ENCODE measurements at regions not wholly inside any gene's neighbourhood (a gene's known extent, or its start where the extent isn't known, plus 50 kb on each side); places are given as distances from the start of the nearest gene placed in this dataset.

GRCh38 chr5:17761326-17761725, 127.1 kb downstream of the TAF11L14 start:
- DNase-seq (ENCODE audit: low spot score), result no peak

- no peak for DNase-seq (ENCODE audit: low spot score)
Observed at GRCh38 chr5:17763301-17763700, 129.0 kb downstream of the TAF11L14 start.

DNA sequence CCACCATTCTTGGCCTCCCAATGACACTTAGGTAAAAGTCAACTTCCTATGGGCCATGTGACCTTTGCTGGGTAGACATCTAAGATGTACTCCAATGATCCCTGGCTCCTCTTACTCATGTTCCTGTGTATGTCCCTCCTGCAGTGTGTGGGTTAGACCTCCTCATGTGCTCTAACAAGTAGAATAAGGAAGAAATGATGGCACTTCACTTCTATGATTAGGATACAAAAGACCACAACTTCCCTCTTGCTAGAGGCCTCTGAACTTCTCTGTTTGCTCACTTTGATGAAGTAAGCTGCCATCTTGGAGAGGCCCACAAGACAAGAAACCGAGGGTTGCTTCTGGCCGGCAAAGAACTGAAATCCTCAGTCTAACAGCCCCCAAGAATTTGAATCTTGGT, 131.8 kb downstream of the TAF11L14 start:
- no peak for DNase-seq (ENCODE audit: low spot score)

DNA sequence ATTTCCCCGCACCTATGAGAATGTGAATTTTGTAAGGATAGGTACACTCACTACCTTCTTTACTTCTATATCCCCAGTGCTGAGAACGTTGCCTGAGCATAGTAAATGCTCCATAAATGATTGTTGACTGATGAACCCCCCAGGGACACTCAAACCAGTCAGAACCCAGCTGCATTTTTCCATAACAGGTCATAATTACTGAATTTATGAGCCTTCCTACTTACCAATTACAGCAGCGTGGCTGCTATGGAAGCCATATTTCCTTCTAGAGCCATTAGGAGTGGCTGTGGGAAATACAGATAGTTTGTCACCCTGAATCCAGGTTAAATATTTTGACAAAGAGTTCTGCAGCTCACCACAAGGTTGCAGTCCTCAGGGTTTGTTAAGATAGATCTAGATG, 135.0 kb downstream of the TAF11L14 start:
- DNase-seq (ENCODE audit: low spot score), result no peak

DNA sequence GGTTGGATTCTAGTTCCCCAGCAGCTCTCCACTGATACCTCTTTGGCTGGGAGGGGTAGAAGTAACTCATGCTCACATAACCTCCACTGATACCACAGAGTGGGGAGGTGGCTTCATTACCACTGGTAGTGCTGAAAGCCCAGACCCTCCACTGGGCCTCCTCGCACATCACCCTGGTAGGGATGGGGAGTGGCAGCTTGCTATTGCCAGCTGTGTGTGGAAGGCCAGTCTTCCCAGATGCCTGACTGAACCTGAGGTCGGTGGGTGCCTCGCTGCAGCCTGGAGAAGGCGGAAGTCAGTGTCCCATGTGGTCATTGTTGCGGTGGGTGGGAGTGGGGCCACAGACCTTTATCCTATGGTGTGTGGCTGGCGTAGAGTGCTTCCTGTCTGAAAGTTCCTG, 138.0 kb downstream of the TAF11L14 start:
- no peak for DNase-seq (ENCODE audit: low spot score)

DNA sequence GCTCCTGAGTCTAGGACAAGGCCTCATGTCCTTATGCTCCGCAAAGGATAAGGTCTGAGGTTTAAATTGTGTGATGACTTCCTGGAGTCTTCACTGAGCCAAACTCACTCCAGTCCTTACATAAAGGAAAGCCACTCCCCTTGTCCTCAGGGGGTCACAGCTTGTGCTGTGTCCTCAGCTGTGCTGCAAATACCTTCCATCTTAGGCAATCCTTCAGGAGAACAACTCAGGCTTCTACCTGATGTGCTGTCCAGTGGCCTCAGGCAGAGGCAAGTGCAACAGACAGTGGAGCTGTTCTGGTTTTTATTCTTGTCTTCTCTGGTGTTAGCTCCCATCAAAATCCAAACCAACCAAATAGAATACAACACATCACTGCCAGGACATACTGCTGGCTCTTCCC, 151.5 kb downstream of the TAF11L14 start:
- no peak for DNase-seq (ENCODE audit: low spot score)

- no peak for DNase-seq (ENCODE audit: low spot score)
Observed at GRCh38 chr5:17788351-17788750, 154.1 kb downstream of the TAF11L14 start.

GRCh38 chr5:17794201-17794600, 159.9 kb downstream of the TAF11L14 start:
- no peak for DNase-seq (ENCODE audit: low spot score)

GRCh38 chr5:17794815-17795214, 160.6 kb downstream of the TAF11L14 start:
- no peak for DNase-seq (ENCODE audit: low spot score)

DNA sequence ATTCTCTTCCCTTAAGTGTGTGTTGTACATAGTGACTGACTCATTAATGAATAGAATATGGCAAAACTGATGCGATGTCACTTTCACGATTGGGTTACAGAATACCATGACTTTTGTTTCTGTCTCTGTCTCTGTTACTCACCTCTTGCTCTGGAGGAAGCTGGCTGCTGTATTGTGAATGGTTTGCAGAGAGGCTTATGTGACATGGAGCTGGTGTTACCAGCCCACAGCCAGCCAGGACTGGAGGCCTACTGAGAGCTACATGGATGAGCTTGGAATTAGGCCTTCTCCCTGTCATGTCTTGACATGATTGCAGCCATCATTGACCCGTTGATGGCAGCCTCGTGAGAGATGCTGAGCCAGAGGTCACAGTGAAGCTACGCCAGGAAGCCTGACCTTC, 161.9 kb downstream of the TAF11L14 start:
- DNase-seq (ENCODE audit: low spot score), result no peak

DNA sequence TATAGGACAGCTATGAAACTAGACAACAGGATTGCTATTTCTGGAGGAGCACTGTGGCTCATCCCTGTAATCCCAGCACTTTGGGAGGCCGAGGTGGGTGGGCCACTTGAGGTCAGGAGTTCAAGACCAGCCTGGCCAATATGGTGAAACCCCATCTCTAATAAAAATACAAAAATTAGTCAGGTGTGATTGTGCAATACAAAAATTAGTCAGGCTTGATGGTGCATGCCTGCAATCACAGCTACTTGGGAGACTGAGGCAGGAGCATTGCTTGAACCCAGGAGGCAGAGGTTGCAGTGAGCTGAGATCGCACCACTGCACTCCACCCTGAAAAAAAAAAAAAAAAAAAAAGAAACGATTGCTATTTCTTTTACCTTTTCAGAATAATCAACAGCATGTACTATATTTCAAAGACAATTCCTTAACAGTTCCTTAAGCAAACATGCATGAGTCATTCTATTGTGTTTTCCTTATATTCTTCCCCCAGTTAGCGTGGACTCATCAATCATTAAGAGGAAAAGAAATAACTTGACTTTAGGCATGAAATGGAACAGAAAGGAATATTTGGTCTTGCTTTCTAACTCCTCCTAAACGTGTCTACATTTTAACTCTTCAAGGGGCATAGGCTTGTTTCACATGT, 162.6 kb downstream of the TAF11L14 start:
- no peak for DNase-seq (ENCODE audit: low spot score)

DNA sequence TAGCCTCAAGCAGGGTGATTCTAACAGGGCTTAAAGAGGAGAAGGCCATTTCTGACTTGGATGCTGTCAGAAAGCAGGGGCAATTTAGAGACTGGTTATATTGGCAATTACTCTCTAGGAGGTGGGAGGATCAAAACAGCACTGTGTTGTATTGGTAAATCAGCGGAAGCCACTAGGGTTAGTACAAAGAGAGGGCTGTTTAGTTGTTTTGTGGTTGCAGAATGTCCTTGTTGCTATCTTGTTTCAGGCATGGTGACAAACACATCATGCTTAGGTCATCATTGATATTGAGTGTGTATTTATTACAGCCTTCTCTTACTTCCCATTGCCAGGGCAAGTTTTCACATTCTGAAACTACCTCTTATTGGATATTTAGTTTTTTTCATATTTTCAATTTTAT, 165.3 kb downstream of the TAF11L14 start:
- DNase-seq (ENCODE audit: low spot score), result no peak

- no peak for DNase-seq (ENCODE audit: low spot score)
Observed at GRCh38 chr5:17801595-17801994, 167.3 kb downstream of the TAF11L14 start.

DNA sequence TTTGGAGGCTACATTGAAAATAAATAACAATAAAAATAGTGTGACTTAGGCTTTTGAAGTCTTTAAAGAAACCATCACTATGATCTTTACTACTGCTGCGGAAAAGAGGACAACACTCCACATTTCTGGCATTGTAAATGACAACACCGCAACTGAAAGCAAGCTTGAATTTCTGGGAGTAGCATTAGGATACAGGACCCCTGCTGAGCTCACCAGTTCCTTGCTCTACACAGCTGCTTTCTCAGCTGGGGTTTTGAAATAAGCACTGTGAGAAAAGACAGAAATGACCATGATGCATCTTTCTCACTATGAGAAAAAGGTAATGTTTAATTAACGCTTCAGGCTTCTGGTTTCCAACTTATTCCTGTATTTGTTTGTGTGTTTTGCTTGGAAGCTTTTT, 168.0 kb downstream of the TAF11L14 start:
- no peak for DNase-seq (ENCODE audit: low spot score)

GRCh38 chr5:17803971-17804370, 169.7 kb downstream of the TAF11L14 start:
- DNase-seq (ENCODE audit: low spot score), result no peak

DNA sequence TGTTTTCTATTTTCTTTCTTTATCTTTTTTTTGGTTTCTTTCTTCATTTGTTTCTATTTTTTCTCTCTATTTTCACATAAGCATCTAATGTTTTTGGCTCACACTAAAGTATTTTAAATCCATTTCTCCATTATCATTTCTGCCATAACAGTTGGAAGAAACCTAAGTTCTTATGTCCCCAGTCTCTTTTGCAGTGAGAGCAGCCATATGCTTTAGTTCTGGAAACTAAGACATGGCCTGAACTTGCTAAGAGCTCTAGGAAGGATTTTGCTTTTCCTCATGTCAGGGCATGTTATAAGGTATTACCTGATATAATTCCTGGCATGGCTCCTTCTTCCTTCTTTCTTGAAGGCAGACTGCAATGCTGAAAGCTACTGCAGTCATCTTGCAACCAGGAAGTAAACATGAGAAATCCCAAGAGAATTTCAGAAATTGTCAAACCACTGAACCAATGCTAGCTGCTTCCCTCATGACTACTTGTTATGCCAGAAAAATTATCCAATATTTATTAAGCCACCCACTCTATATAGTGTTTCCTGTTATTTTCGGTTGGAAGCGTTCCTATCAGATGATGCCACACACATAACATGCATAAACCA, 171.1 kb downstream of the TAF11L14 start:
- no peak for DNase-seq (ENCODE audit: low spot score)

DNA sequence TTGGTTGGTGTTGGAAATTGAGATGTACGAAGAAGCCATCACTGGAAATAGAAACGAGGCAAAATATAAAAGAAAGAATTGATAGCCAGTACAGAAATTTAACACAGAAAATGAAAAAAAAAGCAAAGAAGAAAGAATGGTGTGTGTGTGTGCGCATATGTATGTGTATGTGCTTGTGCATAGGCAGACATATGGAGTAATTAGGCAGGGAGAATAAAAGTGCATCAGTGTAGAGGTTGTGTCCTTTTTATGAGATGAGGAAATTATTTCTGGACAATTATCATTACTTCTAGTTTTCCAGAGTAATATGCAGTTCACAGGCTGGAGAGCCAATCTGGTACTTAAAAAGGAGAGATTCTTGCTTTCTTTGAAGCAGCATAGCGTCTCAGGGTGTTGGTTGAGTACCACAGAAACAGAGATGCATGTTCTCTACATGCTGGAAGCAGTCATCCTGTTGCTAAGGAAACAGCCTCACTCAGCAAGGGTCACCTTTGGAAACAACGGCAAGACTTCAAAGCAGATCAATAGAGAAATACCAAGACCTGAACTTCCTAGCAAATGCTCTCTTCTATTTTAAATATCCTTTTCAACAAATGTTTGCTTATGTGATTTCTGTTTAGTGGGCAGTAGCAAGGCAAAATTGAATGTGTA, 172.7 kb downstream of the TAF11L14 start:
- no peak for DNase-seq (ENCODE audit: low spot score)

- no peak for DNase-seq (ENCODE audit: low spot score)
Observed at GRCh38 chr5:17808566-17808965, 174.3 kb downstream of the TAF11L14 start.

DNA sequence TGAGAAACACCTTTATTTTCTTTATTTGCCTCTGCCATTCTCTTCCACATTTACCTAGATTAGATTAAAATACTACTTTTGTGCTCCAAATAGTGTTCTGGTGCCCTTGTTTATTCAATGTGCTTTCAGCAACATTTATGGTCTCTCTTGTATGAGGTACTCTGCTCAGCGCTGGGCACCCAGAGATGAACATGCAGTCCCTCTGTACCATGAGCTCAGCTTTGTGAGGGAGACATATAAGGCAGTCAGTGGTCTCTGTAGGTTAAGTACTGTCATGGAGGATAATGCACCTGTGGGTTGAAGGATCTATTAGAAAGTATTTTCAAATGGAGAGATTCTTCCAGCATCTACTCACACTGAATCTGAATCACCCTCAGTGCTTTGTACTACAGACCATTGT, 176.5 kb downstream of the TAF11L14 start:
- DNase-seq (ENCODE audit: low spot score), result no peak

- DNase-seq (ENCODE audit: low spot score), result no peak
Observed at GRCh38 chr5:17813214-17813613, 179.0 kb downstream of the TAF11L14 start.

GRCh38 chr5:17816505-17816904, 182.2 kb downstream of the TAF11L14 start:
- no peak for DNase-seq (ENCODE audit: low spot score)

DNA sequence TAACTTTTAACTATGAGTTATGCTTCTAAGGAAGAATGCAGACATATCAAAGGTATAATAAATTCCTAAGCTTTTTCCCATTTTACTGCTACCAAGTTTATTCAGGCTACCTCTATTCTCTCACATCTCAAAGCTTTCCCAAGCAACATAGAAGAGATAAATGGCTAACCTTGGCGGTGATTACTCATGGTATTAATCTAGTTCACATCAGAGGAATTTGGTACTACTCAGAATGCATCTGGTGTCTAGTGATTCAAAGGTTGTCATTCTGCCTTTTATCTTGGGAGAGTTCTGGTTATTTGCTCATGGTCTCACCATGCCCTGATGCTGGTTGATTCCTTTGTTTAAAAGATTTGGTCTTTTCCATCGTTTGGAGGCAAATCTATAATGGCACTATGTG, 182.7 kb downstream of the TAF11L14 start:
- no peak for DNase-seq (ENCODE audit: low spot score)

- no peak for DNase-seq (ENCODE audit: low spot score)
Observed at GRCh38 chr5:17817990-17818389, 183.7 kb downstream of the TAF11L14 start.

- no peak for DNase-seq (ENCODE audit: low spot score)
Observed at GRCh38 chr5:17819783-17820182, 185.5 kb downstream of the TAF11L14 start.

Data from NAMALWA (cell line).